ENCODE measurements at regions not wholly inside any gene's neighbourhood (a gene's known extent, or its start where the extent isn't known, plus 50 kb on each side); places are given as distances from the start of the nearest gene placed in this dataset.
"Not testable (repeated sequence)": the region's sequence is repeated elsewhere in the genome, so short reads cannot be mapped to it uniquely, and the experiment has no call there.

DNA sequence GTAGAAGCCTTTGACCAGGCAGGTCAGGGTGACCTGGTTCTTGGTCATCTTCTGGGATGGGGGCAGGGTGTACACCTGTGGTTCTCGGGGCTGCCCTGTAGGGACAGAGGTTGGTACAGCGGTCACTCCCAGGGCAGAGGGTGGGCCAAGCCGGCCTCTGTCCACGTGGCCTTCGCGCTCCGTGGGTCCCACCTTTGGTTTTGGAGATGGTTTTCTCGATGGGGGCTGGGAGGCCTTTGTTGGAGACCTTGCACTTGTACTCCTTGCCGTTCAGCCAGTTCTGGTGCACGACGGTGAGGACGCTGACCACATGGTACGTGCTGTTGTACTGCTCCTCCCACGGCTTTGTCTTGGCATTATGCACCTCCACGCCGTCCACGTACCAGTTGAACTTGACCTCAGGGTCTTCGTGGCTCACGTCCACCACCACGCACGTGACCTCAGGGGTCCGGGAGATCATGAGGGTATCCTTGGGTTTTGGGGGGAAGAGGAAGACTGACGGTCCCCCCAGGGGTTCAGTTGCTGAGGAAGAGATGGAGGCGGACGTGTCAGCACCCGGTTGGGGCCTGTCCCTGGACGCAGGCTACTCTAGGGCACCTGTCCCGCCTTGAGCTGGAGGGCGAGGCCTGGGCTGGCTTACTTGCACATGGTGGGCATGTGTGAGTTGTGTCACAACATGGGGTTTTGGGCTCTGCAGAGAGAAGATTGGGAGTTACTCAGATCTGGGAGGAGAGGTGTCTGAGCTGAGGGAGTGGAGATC, 142.3 kb downstream of the TMEM121 start:
- in situ Hi-C loops (cut with MboI; ENCODE audit: low pct_ligation_motif_present in 1 of 4, low pct_unique_long_range_greater_than_20kb in 1 of 4, low sequenced_read_pairs in 3 of 4); H3K27me3 ChIP-seq; H3K4me3 ChIP-seq; DNase-seq; H3K36me3 ChIP-seq; H3K4me1 ChIP-seq; intact Hi-C loops (cut with DNase I; ENCODE audit: low total_unique reads); H3K27ac ChIP-seq; H3K9me3 ChIP-seq: not testable (repeated sequence)
- WGBS, 2 donors (ENCODE audit: low coverage in 1 of 2), result 94 to 96% methylated on average over 4 to 29 of the region's 29 CpGs

- H3K4me1 ChIP-seq; H3K9me3 ChIP-seq; H3K36me3 ChIP-seq; H3K27ac ChIP-seq; H3K27me3 ChIP-seq; H3K4me3 ChIP-seq; DNase-seq; in situ Hi-C loops (cut with MboI; ENCODE audit: low pct_ligation_motif_present in 1 of 4, low pct_unique_long_range_greater_than_20kb in 1 of 4, low sequenced_read_pairs in 3 of 4); intact Hi-C loops (cut with DNase I; ENCODE audit: low total_unique reads): not testable (repeated sequence)
- 90% methylated on average over 7 of the region's 7 CpGs; no CpG with 5 or more reads in 1 of the 2 donors for WGBS, 2 donors (ENCODE audit: low coverage in 1 of 2)
These were observed 142.8 kb downstream of the TMEM121 start for GRCh38 chr14:105669231-105669610.

DNA sequence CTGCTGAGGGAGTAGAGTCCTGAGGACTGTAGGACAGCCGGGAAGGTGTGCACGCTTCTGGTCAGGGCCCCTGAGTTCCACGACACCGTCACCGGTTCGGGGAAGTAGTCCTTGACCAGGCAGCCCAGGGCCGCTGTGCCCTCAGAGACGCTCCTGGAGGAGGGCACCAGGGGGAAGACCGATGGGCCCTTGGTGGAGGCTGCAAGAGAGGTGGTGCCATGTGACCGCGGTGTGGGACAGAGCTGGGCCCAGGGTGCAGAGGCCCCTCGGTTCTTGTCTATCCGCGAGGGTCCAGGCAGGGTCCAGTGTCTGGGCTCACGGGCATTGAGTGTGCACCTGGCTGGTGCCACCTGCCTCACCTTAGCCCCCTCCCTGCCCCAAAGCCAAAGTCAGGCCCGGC, 143.3 kb downstream of the TMEM121 start:
- 40 to 70% methylated on average over 1 to 2 of the region's 16 CpGs for WGBS, 2 donors (ENCODE audit: low coverage in 1 of 2)
- H3K36me3 ChIP-seq; in situ Hi-C loops (cut with MboI; ENCODE audit: low pct_ligation_motif_present in 1 of 4, low pct_unique_long_range_greater_than_20kb in 1 of 4, low sequenced_read_pairs in 3 of 4); H3K4me1 ChIP-seq; H3K27ac ChIP-seq; H3K27me3 ChIP-seq; intact Hi-C loops (cut with DNase I; ENCODE audit: low total_unique reads); DNase-seq; H3K9me3 ChIP-seq; H3K4me3 ChIP-seq: not testable (repeated sequence)

DNA sequence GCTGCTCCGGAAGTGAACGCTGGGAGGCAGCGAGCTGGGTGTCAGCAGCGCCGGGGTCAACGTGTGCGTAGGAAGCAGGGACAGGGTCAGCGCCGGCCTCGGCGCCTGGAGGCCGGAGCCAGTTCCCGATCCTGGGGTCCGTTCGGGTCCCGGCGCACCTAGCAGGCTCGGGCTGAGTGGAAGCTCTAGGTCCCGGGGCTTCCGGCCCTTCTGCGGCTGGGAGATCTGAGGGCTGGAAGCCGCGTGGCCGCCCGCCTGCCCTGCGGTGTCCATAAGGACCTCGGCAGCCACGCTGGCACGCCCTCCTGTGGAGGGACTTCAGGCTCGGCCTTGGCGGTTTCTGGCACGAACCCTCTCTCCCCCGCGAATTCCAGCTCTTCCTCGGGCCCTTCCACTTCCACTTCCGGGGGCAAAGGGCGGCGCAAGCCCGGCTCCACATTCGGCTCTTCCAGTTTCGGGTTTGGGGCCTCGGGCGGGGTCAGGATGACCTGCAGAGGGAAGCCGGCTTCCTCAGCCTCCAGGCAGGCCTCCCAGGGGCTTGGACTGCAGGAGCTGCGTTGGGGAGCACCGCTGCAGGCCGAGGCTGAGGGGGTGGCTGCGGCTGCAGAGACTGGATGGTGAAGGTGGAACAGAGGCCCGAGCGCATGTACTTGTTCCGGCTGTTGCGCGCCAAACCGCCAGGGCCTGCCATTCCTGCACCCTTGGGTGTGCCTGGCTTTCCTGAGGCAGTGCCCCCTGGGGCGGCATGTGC, 146.2 kb downstream of the TMEM121 start:
- H3K9me3 ChIP-seq; H3K36me3 ChIP-seq; H3K4me3 ChIP-seq; H3K27ac ChIP-seq; H3K27me3 ChIP-seq; intact Hi-C loops (cut with DNase I; ENCODE audit: low total_unique reads); in situ Hi-C loops (cut with MboI; ENCODE audit: low pct_ligation_motif_present in 1 of 4, low pct_unique_long_range_greater_than_20kb in 1 of 4, low sequenced_read_pairs in 3 of 4); H3K4me1 ChIP-seq; DNase-seq: not testable (repeated sequence)
- WGBS, 2 donors (ENCODE audit: low coverage in 1 of 2), result 90% methylated on average over 10 of the region's 55 CpGs; no CpG with 5 or more reads in 1 of the 2 donors

- H3K27ac ChIP-seq; H3K27me3 ChIP-seq; H3K9me3 ChIP-seq; H3K4me3 ChIP-seq; H3K36me3 ChIP-seq; in situ Hi-C loops (cut with MboI; ENCODE audit: low pct_ligation_motif_present in 1 of 4, low pct_unique_long_range_greater_than_20kb in 1 of 4, low sequenced_read_pairs in 3 of 4); intact Hi-C loops (cut with DNase I; ENCODE audit: low total_unique reads); DNase-seq; H3K4me1 ChIP-seq: not testable (repeated sequence)
- WGBS, 2 donors (ENCODE audit: low coverage in 1 of 2), result 60 to 77% methylated on average over 2 to 10 of the region's 14 CpGs
These were observed 149.1 kb downstream of the TMEM121 start for GRCh38 chr14:105675433-105675832.

- DNase-seq; H3K27me3 ChIP-seq; in situ Hi-C loops (cut with MboI; ENCODE audit: low pct_ligation_motif_present in 1 of 4, low pct_unique_long_range_greater_than_20kb in 1 of 4, low sequenced_read_pairs in 3 of 4); intact Hi-C loops (cut with DNase I; ENCODE audit: low total_unique reads); H3K9me3 ChIP-seq; H3K27ac ChIP-seq; H3K4me1 ChIP-seq; H3K4me3 ChIP-seq; H3K36me3 ChIP-seq: not testable (repeated sequence)
- WGBS, 2 donors (ENCODE audit: low coverage in 1 of 2), result 80 to 83% methylated on average over 11 to 13 of the region's 13 CpGs
These were observed 149.7 kb downstream of the TMEM121 start for GRCh38 chr14:105675905-105676670.

DNA sequence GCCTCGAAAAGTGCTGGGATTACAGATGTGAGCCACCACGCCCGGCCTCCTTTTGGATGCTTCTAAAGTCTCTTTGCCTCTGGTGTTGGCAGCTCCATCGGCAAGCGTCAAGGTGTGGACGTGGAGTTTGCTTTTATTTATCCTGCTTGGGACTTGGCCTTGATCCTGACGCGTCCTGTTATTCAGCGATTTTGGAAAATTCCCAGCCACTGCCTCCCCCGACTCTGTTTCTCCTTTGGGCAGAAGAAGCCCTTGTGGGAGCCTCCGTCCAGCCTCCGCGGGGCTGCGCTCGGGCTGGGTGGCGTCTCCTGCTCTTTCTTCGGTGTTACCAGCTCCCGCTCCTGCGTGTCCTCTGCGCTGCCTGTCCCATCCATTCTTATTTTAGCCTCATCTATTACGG, 151.7 kb downstream of the TMEM121 start:
- H3K9me3 ChIP-seq; H3K4me3 ChIP-seq; H3K27ac ChIP-seq; DNase-seq; H3K27me3 ChIP-seq; intact Hi-C loops (cut with DNase I; ENCODE audit: low total_unique reads); H3K36me3 ChIP-seq; H3K4me1 ChIP-seq; in situ Hi-C loops (cut with MboI; ENCODE audit: low pct_ligation_motif_present in 1 of 4, low pct_unique_long_range_greater_than_20kb in 1 of 4, low sequenced_read_pairs in 3 of 4): not testable (repeated sequence)
- 81% methylated on average over 21 of the region's 21 CpGs; no CpG with 5 or more reads in 1 of the 2 donors for WGBS, 2 donors (ENCODE audit: low coverage in 1 of 2)

DNA sequence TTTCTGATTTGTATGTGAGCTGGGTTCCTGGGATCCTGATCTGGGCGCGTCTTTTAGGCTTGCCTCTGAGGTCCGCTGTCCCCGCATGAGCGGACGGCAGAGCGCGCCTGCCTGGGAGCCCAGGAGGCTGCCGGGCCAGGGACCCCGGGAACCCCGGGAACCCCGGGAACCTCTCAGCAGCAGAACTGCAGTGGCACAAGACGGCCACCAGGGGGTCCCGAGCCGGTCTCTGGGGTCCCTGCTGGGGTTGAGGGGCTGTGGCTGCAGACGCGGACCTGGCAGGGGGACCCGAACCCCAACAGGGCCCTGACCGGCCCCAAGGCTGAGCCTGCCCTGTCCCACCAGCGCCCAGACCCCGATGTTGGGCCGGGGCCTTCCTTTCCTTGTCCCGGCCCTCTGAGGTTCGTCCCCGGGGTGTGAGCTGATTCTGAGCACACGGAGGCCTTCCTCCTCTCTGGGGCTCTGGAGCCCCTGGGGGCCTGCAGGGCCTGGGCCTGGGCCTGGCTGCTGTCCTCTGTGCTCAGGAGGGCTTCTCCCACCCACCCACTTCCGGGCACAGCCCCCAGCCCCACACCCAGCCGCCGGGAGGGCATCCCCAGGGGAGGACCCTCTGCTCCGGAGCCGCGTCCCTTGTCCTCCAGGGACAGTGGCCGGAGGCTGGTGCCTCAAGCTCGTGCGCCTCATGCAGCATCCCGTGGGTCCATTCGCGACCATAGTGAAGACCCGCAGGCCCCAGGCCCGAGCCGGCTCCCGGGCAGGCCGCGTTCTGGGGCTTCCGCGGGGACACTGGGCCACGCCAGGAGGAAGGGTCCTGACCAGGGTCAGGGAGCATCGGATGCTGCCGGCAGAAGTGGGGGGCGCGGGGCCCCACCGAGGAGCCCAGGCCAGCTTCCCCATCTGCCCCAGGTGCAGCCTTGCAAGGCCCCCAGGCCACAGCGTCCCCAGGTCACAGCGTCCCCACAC, 152.9 kb downstream of the TMEM121 start:
- intact Hi-C loops (cut with DNase I; ENCODE audit: low total_unique reads), result not testable (repeated sequence)

DNA sequence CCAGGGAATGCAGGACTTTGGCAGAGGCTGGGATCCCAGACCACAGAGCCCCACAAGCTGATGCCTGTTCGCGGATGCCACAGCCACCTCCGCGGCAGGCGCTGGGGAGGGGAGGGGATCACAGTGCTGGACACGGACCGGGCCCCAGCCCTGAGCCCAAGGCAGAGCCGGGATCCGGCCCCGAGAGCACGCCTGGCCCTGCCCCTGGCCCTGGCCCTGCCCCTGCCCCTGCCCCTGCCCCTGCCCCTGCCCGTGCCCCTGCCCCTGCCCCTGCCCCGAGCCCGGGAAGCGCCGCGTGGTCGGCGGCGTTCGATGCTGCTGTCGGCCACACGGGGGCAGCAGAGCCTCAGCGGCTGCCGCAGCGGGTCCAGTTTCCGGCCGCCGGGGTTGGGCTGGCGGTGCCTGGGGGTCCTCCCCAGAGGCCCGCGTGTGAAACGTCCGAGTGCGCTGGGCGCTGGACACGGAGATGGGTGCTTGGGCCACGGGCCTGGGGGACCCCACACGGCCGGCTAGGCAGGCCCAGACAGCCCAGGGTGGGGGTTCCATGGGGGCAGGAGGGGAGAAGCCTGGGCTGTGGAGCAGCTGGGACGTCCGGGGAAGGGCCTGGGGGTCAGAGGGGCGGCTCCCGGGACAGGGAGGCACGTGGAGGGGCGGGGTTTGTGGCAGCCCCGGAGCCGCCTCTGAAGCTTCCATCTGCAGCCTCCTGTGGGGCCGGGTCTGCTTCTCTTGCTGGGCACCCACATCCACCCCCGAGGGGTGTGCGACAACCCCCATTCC, 153.8 kb downstream of the TMEM121 start:
- H3K36me3 ChIP-seq; H3K4me1 ChIP-seq; H3K27me3 ChIP-seq; in situ Hi-C loops (cut with MboI; ENCODE audit: low pct_ligation_motif_present in 1 of 4, low pct_unique_long_range_greater_than_20kb in 1 of 4, low sequenced_read_pairs in 3 of 4); intact Hi-C loops (cut with DNase I; ENCODE audit: low total_unique reads); DNase-seq; H3K27ac ChIP-seq; H3K4me3 ChIP-seq; H3K9me3 ChIP-seq: not testable (repeated sequence)
- 0% methylated on average over 6 of the region's 51 CpGs; no CpG with 5 or more reads in 1 of the 2 donors for WGBS, 2 donors (ENCODE audit: low coverage in 1 of 2)

More for the DNA sequence above, 152.9 kb downstream of the TMEM121 start:
- in situ Hi-C loops (cut with MboI; ENCODE audit: low pct_ligation_motif_present in 1 of 4, low pct_unique_long_range_greater_than_20kb in 1 of 4, low sequenced_read_pairs in 3 of 4); H3K4me1 ChIP-seq; H3K4me3 ChIP-seq; H3K27ac ChIP-seq; H3K9me3 ChIP-seq; DNase-seq; H3K27me3 ChIP-seq; H3K36me3 ChIP-seq: not testable (repeated sequence)
- 40% methylated on average over 2 of the region's 54 CpGs; no CpG with 5 or more reads in 1 of the 2 donors for WGBS, 2 donors (ENCODE audit: low coverage in 1 of 2)
